H1 (cell line): ENCODE measurements at regions not wholly inside any gene's neighbourhood (a gene's known extent, or its start where the extent isn't known, plus 50 kb on each side); places are given as distances from the start of the nearest gene placed in this dataset.

Experiments used
- CTCF ChIA-PET: fragments of 300-600 bp; sonication (Branson Sonifier 250); formaldehyde crosslinking; loops from one replicate; lab custom pipeline; 2021; ENCODE audit not compliant: partially characterized antibody; lab: Charles Lee
- POLR2A ChIA-PET: fragments of 300-600 bp; sonication (Branson Sonifier 250); formaldehyde crosslinking; loops from one replicate; lab custom pipeline; 2021; ENCODE audit warnings: inconsistent platforms; ENCODE audit not compliant: partially characterized antibody; lab: Charles Lee
- DNase-seq, 2 experiments: peaks; one replicate each; pipeline versions ENCODE4 v3.0.0 to v3.0.0-alpha.2; 2010 to 2022; ENCODE audit warnings: low spot score in 2 of 2, low read depth in 1 of 2, mixed read lengths in 1 of 2
- FAIRE-seq: peaks from 2 replicates; lab custom pipeline; 2011; peaks lifted over from hg19 to GRCh38; lab: Jason Lieb, UNC
- H2AFZ ChIP-seq: 2 replicates; pipeline ENCODE4 v1.8.1; 2012; ENCODE audit warnings: low read length, inconsistent platforms
- H2AK5ac ChIP-seq: 2 replicates; pipeline ENCODE4 v1.6.1; 2013; ENCODE audit warnings: low read depth, low read length
- H2BK120ac ChIP-seq: replicated peaks from 2 replicates; pipeline ENCODE3; 2013; ENCODE audit warnings: low read depth, low read length, inconsistent platforms
- H2BK12ac ChIP-seq: 2 replicates; pipeline ENCODE4 v1.6.1; 2013; ENCODE audit warnings: low read depth, low read length
- H2BK15ac ChIP-seq: 2 replicates; pipeline ENCODE4 v1.6.1; 2013; ENCODE audit warnings: low read length
- H2BK20ac ChIP-seq: 2 replicates; pipeline ENCODE4 v1.6.1; 2013; ENCODE audit warnings: low read length
- H2BK5ac ChIP-seq: 2 replicates; pipeline ENCODE4 v1.6.1; 2013; ENCODE audit warnings: low read depth, low read length
- H3K14ac ChIP-seq: 2 replicates; pipeline ENCODE4 v1.6.1; 2013; ENCODE audit warnings: inconsistent platforms; ENCODE audit not compliant: insufficient read length
- H3K18ac ChIP-seq: 2 replicates; pipeline ENCODE4 v1.6.1; 2013; ENCODE audit warnings: low read length; ENCODE audit errors: extremely low read depth
- H3K23ac ChIP-seq: 2 replicates; pipeline ENCODE4 v1.6.1; 2013; ENCODE audit warnings: inconsistent platforms; ENCODE audit not compliant: insufficient read length
- H3K23me2 ChIP-seq: 2 replicates; pipeline ENCODE4 v1.6.1; 2013; ENCODE audit warnings: low read depth, low read length
- H3K27ac ChIP-seq: 2 replicates; pipeline ENCODE4 v1.6.1; 2011; ENCODE audit warnings: low read depth, low read length, inconsistent platforms
- H3K27me3 ChIP-seq, 4 experiments: replicated peaks in 1 of 4; 1 replicate in 1 of 4; 2 replicates in 3 of 4; pipeline versions ENCODE4 v1.6.1 to v1.8.1; 2011 to 2013; ENCODE audit warnings: low read length in 3 of 4, mild to moderate bottlenecking in 3 of 4, inconsistent platforms in 2 of 4, mixed read lengths in 2 of 4, moderate library complexity in 1 of 4; ENCODE audit not compliant: control insufficient read depth in 3 of 4, insufficient read depth in 3 of 4; ENCODE audit errors: extremely low read depth in 1 of 4
- H3K36me3 ChIP-seq, 4 experiments: 2 replicates each; pipeline versions ENCODE4 v1.6.1 to v1.8.1; 2011 to 2013; ENCODE audit warnings: mild to moderate bottlenecking in 4 of 4, low read length in 3 of 4, moderate library complexity in 2 of 4, control low read depth in 1 of 4, inconsistent platforms in 1 of 4; ENCODE audit not compliant: insufficient read depth in 4 of 4, control insufficient read depth in 2 of 4
- H3K4ac ChIP-seq: replicated peaks from 2 replicates; pipeline ENCODE3; 2013; ENCODE audit warnings: low read length, low read depth, mixed read lengths, inconsistent platforms; ENCODE audit not compliant: insufficient read length
- H3K4me1 ChIP-seq, 4 experiments: replicated peaks in 1 of 4; 1 replicate in 1 of 4; 2 replicates in 3 of 4; pipeline versions ENCODE4 v1.6.1 to v1.8.1; 2011 to 2013; ENCODE audit warnings: low read length in 3 of 4, inconsistent platforms in 2 of 4, mixed read lengths in 1 of 4; ENCODE audit not compliant: insufficient read depth in 4 of 4, control insufficient read depth in 3 of 4
- H3K4me2 ChIP-seq, 2 experiments: 2 replicates each; pipeline versions ENCODE4 v1.6.1 to v1.8.1; 2011 to 2013; ENCODE audit warnings: low read depth in 2 of 2, low read length in 2 of 2, control low read depth in 1 of 2, inconsistent platforms in 1 of 2, mild to moderate bottlenecking in 1 of 2; ENCODE audit not compliant: insufficient read depth in 1 of 2
- H3K4me3 ChIP-seq, 4 experiments: fragments of 200-600, 300-600 bp in 1 of 4; sonication (generic), shearing (Covaris generic), sonication (Bioruptor Twin) in 1 of 4; 2 replicates each; pipeline versions ENCODE4 v1.5.1 to v1.8.1; 2011 to 2016; ENCODE audit warnings: low read length in 4 of 4, low read depth in 3 of 4, control low read depth in 2 of 4, inconsistent platforms in 2 of 4, mild to moderate bottlenecking in 2 of 4, mixed read lengths in 1 of 4, moderate library complexity in 1 of 4; ENCODE audit not compliant: insufficient read depth in 2 of 4; ENCODE audit errors: extremely low read depth in 1 of 4
- H3K56ac ChIP-seq: replicated peaks from 2 replicates; pipeline ENCODE3; 2013; ENCODE audit warnings: low read depth, mild to moderate bottlenecking, mixed read lengths, low read length, inconsistent platforms; ENCODE audit not compliant: insufficient read length
- H3K79me1 ChIP-seq: 2 replicates; pipeline ENCODE4 v1.6.1; 2013; ENCODE audit warnings: low read depth, low read length, control low read depth
- H3K79me2 ChIP-seq, 2 experiments: 2 replicates each; pipeline versions ENCODE4 v1.6.1 to v1.8.1; 2012 to 2013; ENCODE audit warnings: low read length in 2 of 2, mild to moderate bottlenecking in 2 of 2, inconsistent platforms in 1 of 2; ENCODE audit not compliant: insufficient read depth in 2 of 2, control insufficient read depth in 1 of 2
- H3K9ac ChIP-seq, 4 experiments: replicated peaks in 1 of 4; 1 replicate in 1 of 4; 2 replicates in 3 of 4; pipeline versions ENCODE4 v1.6.1 to v1.8.1; 2011 to 2013; ENCODE audit warnings: low read depth in 3 of 4, low read length in 3 of 4, control low read depth in 2 of 4, mild to moderate bottlenecking in 2 of 4, moderate library complexity in 2 of 4, inconsistent platforms in 1 of 4; ENCODE audit errors: extremely low read depth in 1 of 4
- H3K9me3 ChIP-seq, 2 experiments: 2 replicates each; pipeline versions ENCODE4 v1.6.1 to v1.8.1; 2012 to 2013; ENCODE audit warnings: mild to moderate bottlenecking in 2 of 2, moderate library complexity in 2 of 2, control low read depth in 1 of 2, inconsistent platforms in 1 of 2, low read depth in 1 of 2, low read length in 1 of 2, mixed read lengths in 1 of 2; ENCODE audit not compliant: insufficient read depth in 2 of 2
- H4K20me1 ChIP-seq, 2 experiments: replicated peaks in 1 of 2; 2 replicates each; pipeline versions ENCODE3 to v1.8.1; 2011 to 2013; ENCODE audit warnings: inconsistent platforms in 2 of 2, low read length in 2 of 2, mild to moderate bottlenecking in 1 of 2; ENCODE audit not compliant: insufficient read depth in 2 of 2, control insufficient read depth in 1 of 2
- H4K5ac ChIP-seq: 2 replicates; pipeline ENCODE4 v1.6.1; 2013; ENCODE audit warnings: low read length, low read depth, mixed read lengths, inconsistent platforms; ENCODE audit not compliant: insufficient read length
- H4K8ac ChIP-seq: 2 replicates; pipeline ENCODE4 v1.8.0; 2013; ENCODE audit warnings: mild to moderate bottlenecking, moderate library complexity, low read length, inconsistent platforms; ENCODE audit not compliant: insufficient read depth; ENCODE audit errors: extremely low read depth
- H4K91ac ChIP-seq: replicated peaks from 2 replicates; pipeline ENCODE3; 2013; ENCODE audit warnings: low read length, mixed read lengths, inconsistent platforms; ENCODE audit not compliant: insufficient read length
- BACH1 ChIP-seq: IDR thresholded peaks from 2 replicates; pipeline ENCODE4 v1.6.1; 2012; ENCODE audit warnings: low read length, improper control_type of control experiment
- BRCA1 ChIP-seq: IDR thresholded peaks from 2 replicates; pipeline ENCODE4 v1.6.1; 2012; ENCODE audit warnings: low read depth, low read length, improper control_type of control experiment
- CHD2 ChIP-seq: IDR thresholded peaks from 2 replicates; pipeline ENCODE4 v1.6.1; 2012; ENCODE audit warnings: low read length, improper control_type of control experiment
- EGR1 ChIP-seq: IDR thresholded peaks from 2 replicates; pipeline ENCODE4 v1.6.1; 2011; ENCODE audit warnings: low read depth, low read length, borderline replicate concordance
- FOSL1 ChIP-seq: IDR thresholded peaks from 2 replicates; pipeline ENCODE4 v1.6.1; 2011; ENCODE audit warnings: mild to moderate bottlenecking, low read depth, low read length, moderate library complexity; ENCODE audit not compliant: insufficient read depth
- RXRA ChIP-seq: IDR thresholded peaks from 2 replicates; pipeline ENCODE4 v1.6.1; 2011; ENCODE audit warnings: low read depth, mild to moderate bottlenecking, low read length, moderate library complexity; ENCODE audit not compliant: insufficient read depth
- SIX5 ChIP-seq: IDR thresholded peaks from 2 replicates; pipeline ENCODE4 v1.6.1; 2011; ENCODE audit warnings: mild to moderate bottlenecking, low read depth, low read length
- ZNF274 ChIP-seq: IDR thresholded peaks from 2 replicates; pipeline ENCODE4 v1.7.0; 2012; ENCODE audit warnings: low read length, borderline replicate concordance; ENCODE audit errors: extremely low read depth
- WGBS, 2 experiments: shearing (Covaris generic) in 1 of 2; methylation state at CpG; one replicate each; pipeline versions ENCODE4 v1.1.6 to v1.1.7; 2013 to 2015; ENCODE audit warnings: low lambda C conversion rate in 2 of 2, mixed read lengths in 2 of 2, inconsistent platforms in 1 of 2, low coverage in 1 of 2, missing lambda C conversion rate in 1 of 2; ENCODE audit not compliant: insufficient replicate concordance in 2 of 2, insufficient coverage in 1 of 2, insufficient read length in 1 of 2; ENCODE audit errors: extremely low coverage in 1 of 2, missing lambda C conversion rate in 1 of 2; 5-methylcytosine and 5-hydroxymethylcytosine counted together

- no peak overlapping the region for H2AK5ac ChIP-seq
- no peaks in the 10 kb centered on the region for H3K4me1 ChIP-seq
- no peak overlapping the region for H3K9ac ChIP-seq
- no peak overlapping the region for H3K56ac ChIP-seq
- no peak overlapping the region for H2BK15ac ChIP-seq
- H3K4me3 ChIP-seq: no peak overlapping the region
- H4K20me1 ChIP-seq: no peaks in the 10 kb centered on the region
- no peak overlapping the region for H3K14ac ChIP-seq
- H3K23me2 ChIP-seq: no peaks in the 10 kb centered on the region
- ChIA-PET CTCF (no interaction called here), POLR2A (no interaction called here)
- WGBS, 2 experiments: 96% methylated on average over 2 of the region's 2 CpGs; no CpG with 5 or more reads in 1 of the 2 experiments
- no peak overlapping the region for H2BK120ac ChIP-seq
- no peak overlapping the region for H3K18ac ChIP-seq
- H2BK20ac ChIP-seq: no peak overlapping the region
- no peak overlapping the region for H3K4me2 ChIP-seq
- no peak overlapping the region for H2BK5ac ChIP-seq
- no peak overlapping the region for H3K27ac ChIP-seq
- no peak for FAIRE-seq
- H3K4ac ChIP-seq: no peak overlapping the region
- no peak for DNase-seq
- H3K23ac ChIP-seq: no peak overlapping the region
- H3K36me3 ChIP-seq: no peaks in the 10 kb centered on the region
- no peak overlapping the region for H4K5ac ChIP-seq
- no peaks in the 10 kb centered on the region for H3K9me3 ChIP-seq
- no peak overlapping the region for H4K8ac ChIP-seq
- no peak overlapping the region for H2AFZ ChIP-seq
- no peaks in the 10 kb centered on the region for H3K27me3 ChIP-seq
- H2BK12ac ChIP-seq: no peak overlapping the region
- H3K79me1 ChIP-seq: no peaks in the 10 kb centered on the region
- H4K91ac ChIP-seq: no peak overlapping the region
- H3K79me2 ChIP-seq: no peaks in the 10 kb centered on the region
- TF ChIP-seq ZNF274 (no peak), FOSL1 (no peak), SIX5 (no peak), BRCA1 (no peak), CHD2 (no peak), BACH1 (no peak), RXRA (no peak), EGR1 (no peak)
Observed at GRCh38 chr12:28059668-28060067, 87.1 kb upstream of the PTHLH start.
